Fibroblast of upper back skin (primary cell): ENCODE measurements at regions not wholly inside any gene's neighbourhood (a gene's known extent, or its start where the extent isn't known, plus 50 kb on each side); places are given as distances from the start of the nearest gene placed in this dataset.

ENCODE experiments used
- DNase-seq: peaks from one replicate; pipeline ENCODE4 v3.0.0-alpha.2; 2013

GRCh38 chr10:47053081-47053798, 142.0 kb downstream of the PTPN20 start:
- DNase-seq, result no peak

- no peak for DNase-seq
Measured at GRCh38 chr10:47054974-47055373, 143.7 kb downstream of the PTPN20 start.

- DNase-seq, result no peak
Measured at GRCh38 chr10:47055386-47056246, 144.4 kb downstream of the PTPN20 start.

- no peak for DNase-seq
Measured at GRCh38 chr10:47056247-47056510, 145.0 kb downstream of the PTPN20 start.

- DNase-seq, result no peak
Measured at GRCh38 chr10:47057471-47057870, 146.2 kb downstream of the PTPN20 start.

- no peak for DNase-seq
Measured at GRCh38 chr10:47058032-47058702, 146.9 kb downstream of the PTPN20 start.

- peak; percentile 54 for DNase-seq
Measured at GRCh38 chr10:47058961-47059391, 147.7 kb downstream of the PTPN20 start.

- no peak for DNase-seq
Measured at GRCh38 chr10:47059606-47060311, 148.5 kb downstream of the PTPN20 start.

GRCh38 chr10:47060356-47060755, 149.1 kb downstream of the PTPN20 start:
- DNase-seq, result no peak

GRCh38 chr10:47060993-47061500, 149.8 kb downstream of the PTPN20 start:
- DNase-seq, result no peak

- no peak for DNase-seq
Measured at GRCh38 chr10:47061776-47062175, 150.5 kb downstream of the PTPN20 start.

- peak; percentile 42 for DNase-seq
Measured at GRCh38 chr10:47062441-47063200, 151.4 kb downstream of the PTPN20 start.

GRCh38 chr10:47063858-47064257, 152.6 kb downstream of the PTPN20 start:
- DNase-seq, result no peak

GRCh38 chr10:47065903-47066302, 154.7 kb downstream of the PTPN20 start:
- DNase-seq, result no peak

GRCh38 chr10:47067949-47068940, 157.0 kb downstream of the PTPN20 start:
- no peak for DNase-seq

- DNase-seq, result no peak
Measured at GRCh38 chr10:47070541-47070940, 159.3 kb downstream of the PTPN20 start.

GRCh38 chr10:47071891-47072290, 160.7 kb downstream of the PTPN20 start:
- DNase-seq, result no peak

GRCh38 chr10:47073967-47074366, 162.7 kb downstream of the PTPN20 start:
- DNase-seq, result no peak

GRCh38 chr10:47076949-47077361, 165.7 kb downstream of the PTPN20 start:
- peak; percentile 38 for DNase-seq

- no peak for DNase-seq
Measured at GRCh38 chr10:47077386-47077785, 166.2 kb downstream of the PTPN20 start.

GRCh38 chr10:47077941-47078340, 166.7 kb downstream of the PTPN20 start:
- DNase-seq, result no peak
